Caco-2 (cell line): ENCODE measurements at regions not wholly inside any gene's neighbourhood (a gene's known extent, or its start where the extent isn't known, plus 50 kb on each side); places are given as distances from the start of the nearest gene placed in this dataset.

Experiments used
- BruUV-seq: library from RNA; stranded (reverse); fragments of 400-500 nt; replicated peaks from 2 replicates; lab custom pipeline; 2021; lab: Mats Ljungman, UMichigan
- CTCF ChIA-PET: fragments of 300-600 bp; sonication (Branson Sonifier 250); formaldehyde crosslinking; loops from one replicate; lab custom pipeline; 2022; ENCODE audit warnings: antibody characterized with exemption; lab: Charles Lee
- POLR2A ChIA-PET: fragments of 300-600 bp; sonication (Branson Sonifier 250); formaldehyde crosslinking; loops from one replicate; lab custom pipeline; 2022; ENCODE audit warnings: antibody characterized with exemption; lab: Charles Lee
- DNase-seq, 2 experiments: peaks; one replicate each; pipeline versions ENCODE4 v3.0.0 to v3.0.0-alpha.2; 2020 to 2022
- H3K27me3 ChIP-seq: replicated peaks from 2 replicates; pipeline ENCODE4 v1.6.0; 2011; ENCODE audit warnings: low read length; ENCODE audit not compliant: control insufficient read depth, insufficient read depth
- H3K36me3 ChIP-seq: 2 replicates; pipeline ENCODE4 v1.5.1; 2011; ENCODE audit warnings: low read length; ENCODE audit not compliant: control insufficient read depth, insufficient read depth
- H3K4me1 ChIP-seq: fragments of 250-450 bp; sonication (Bioruptor Pico); 2 replicates; pipeline ENCODE4 v1.5.1; 2020; ENCODE audit warnings: mild to moderate bottlenecking
- H3K4me3 ChIP-seq: 2 replicates; pipeline ENCODE4 v1.5.1; 2011; ENCODE audit warnings: low read depth, mild to moderate bottlenecking, control low read depth, low read length
- H3K9me3 ChIP-seq: fragments of 250-450 bp; sonication (Bioruptor Pico); 2 replicates; pipeline ENCODE4 v1.5.1; 2020; ENCODE audit warnings: mild to moderate bottlenecking, moderate library complexity
- H3K27ac Mint-ChIP-seq: one replicate; pipeline ENCODE4 v1.8.0; 2022; ENCODE audit warnings: mixed read lengths; ENCODE audit not compliant: unreplicated experiment
- H3K27me3 Mint-ChIP-seq: one replicate; pipeline ENCODE4 v1.8.0; 2022; ENCODE audit warnings: mixed read lengths; ENCODE audit not compliant: insufficient read depth, unreplicated experiment
- H3K36me3 Mint-ChIP-seq: one replicate; pipeline ENCODE4 v1.8.0; 2022; ENCODE audit warnings: mild to moderate bottlenecking, mixed read lengths; ENCODE audit not compliant: insufficient read depth, unreplicated experiment
- H3K4me1 Mint-ChIP-seq: one replicate; pipeline ENCODE4 v1.8.0; 2022; ENCODE audit warnings: low read depth, mixed read lengths; ENCODE audit not compliant: unreplicated experiment
- H3K4me3 Mint-ChIP-seq: one replicate; pipeline ENCODE4 v1.8.0; 2022; ENCODE audit warnings: mild to moderate bottlenecking, moderate library complexity, mixed read lengths; ENCODE audit not compliant: unreplicated experiment
- H3K9me3 Mint-ChIP-seq: one replicate; pipeline ENCODE4 v1.8.0; 2022; ENCODE audit warnings: mixed read lengths; ENCODE audit not compliant: unreplicated experiment
- intact Hi-C: fragments of 100-400 bp; cut with micrococcal nuclease; formaldehyde crosslinking; loops from one replicate; pipeline ENCODE4 v1.10.0; 2022; ENCODE audit not compliant: unreplicated experiment
- TF ChIP-seq, protein P1 (sequence below), 2 experiments: fragments of 200-600 bp in 1 of 2; IDR thresholded peaks; 1 replicate in 1 of 2; 2 replicates in 1 of 2; pipeline versions ENCODE4 v1.5.1 to v1.8.0; 2011 to 2022; ENCODE audit warnings: antibody characterized with exemption in 1 of 2, control low read depth in 1 of 2, inconsistent platforms in 1 of 2, low read depth in 1 of 2, low read length in 1 of 2, mild to moderate bottlenecking in 1 of 2, moderate library complexity in 1 of 2; ENCODE audit not compliant: insufficient read depth in 1 of 2, severe bottlenecking in 1 of 2, unreplicated experiment in 1 of 2

DNA sequence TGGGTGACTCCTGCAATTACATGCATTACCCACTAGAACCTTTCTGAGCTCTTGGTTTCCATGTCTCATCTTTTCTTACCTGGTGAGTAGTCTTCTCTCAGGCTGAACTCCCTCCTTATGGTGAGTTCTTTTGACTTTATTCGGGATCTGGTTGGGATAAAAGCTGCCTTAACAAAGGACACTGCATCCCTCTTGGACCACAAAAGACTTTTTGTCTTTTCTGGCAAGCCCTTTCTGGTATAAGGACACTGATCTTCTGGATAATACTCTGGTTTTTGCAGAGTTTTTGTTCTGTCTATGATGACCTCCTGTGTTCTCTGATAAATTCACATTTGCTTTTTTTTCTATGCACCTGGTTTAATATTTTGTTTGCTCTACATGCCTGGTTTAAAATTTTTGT is 66.7 kb downstream of the SLITRK1 start:
- CTCF ChIA-PET = no interaction called here
- TF ChIP-seq, protein P1, sequence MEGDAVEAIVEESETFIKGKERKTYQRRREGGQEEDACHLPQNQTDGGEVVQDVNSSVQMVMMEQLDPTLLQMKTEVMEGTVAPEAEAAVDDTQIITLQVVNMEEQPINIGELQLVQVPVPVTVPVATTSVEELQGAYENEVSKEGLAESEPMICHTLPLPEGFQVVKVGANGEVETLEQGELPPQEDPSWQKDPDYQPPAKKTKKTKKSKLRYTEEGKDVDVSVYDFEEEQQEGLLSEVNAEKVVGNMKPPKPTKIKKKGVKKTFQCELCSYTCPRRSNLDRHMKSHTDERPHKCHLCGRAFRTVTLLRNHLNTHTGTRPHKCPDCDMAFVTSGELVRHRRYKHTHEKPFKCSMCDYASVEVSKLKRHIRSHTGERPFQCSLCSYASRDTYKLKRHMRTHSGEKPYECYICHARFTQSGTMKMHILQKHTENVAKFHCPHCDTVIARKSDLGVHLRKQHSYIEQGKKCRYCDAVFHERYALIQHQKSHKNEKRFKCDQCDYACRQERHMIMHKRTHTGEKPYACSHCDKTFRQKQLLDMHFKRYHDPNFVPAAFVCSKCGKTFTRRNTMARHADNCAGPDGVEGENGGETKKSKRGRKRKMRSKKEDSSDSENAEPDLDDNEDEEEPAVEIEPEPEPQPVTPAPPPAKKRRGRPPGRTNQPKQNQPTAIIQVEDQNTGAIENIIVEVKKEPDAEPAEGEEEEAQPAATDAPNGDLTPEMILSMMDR (IDR thresholded peaks at IDR 0.05; ENCODE audit: insufficient read depth in 1 of 2, low read depth in 1 of 2, low read length in 1 of 2, severe bottlenecking in 1 of 2, unreplicated experiment in 1 of 2) = no peak
- no peaks in the 10 kb centered on the region for H3K27me3 ChIP-seq
- Mint-ChIP-seq H3K36me3 (no peaks in the 10 kb centered on the region), H3K27ac (no peak overlapping the region), H3K27me3 (no peaks in the 10 kb centered on the region), H3K4me1 (no peaks in the 10 kb centered on the region), H3K9me3 (no peaks in the 10 kb centered on the region), H3K4me3 (no peak overlapping the region)
- no peak for DNase-seq
- no TSS peak for BruUV-seq
- POLR2A ChIA-PET = no interaction called here
- H3K4me3 ChIP-seq = no peak overlapping the region
- no peaks in the 10 kb centered on the region for H3K9me3 ChIP-seq
- H3K4me1 ChIP-seq = no peaks in the 10 kb centered on the region
- no peaks in the 10 kb centered on the region for H3K36me3 ChIP-seq
- intact Hi-C loops = no loop called here

DNA sequence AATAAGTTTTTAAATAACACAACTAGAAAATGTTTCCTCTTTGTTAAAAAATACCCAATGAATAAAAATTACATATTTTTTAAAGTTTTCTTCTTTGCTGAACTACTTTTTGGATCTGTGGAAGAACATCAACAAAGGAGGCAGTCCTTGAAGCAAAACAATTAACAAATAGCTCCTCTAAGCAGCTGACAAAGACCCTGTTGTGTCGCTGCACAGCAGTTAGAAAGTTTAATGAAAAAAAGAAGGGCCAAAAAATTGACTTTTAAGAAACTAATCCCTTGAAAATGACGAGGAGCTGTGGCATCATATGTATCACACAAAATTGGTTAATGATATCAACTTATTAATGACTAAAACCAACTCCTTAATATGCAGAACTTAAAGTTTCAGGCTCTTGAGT is 72.1 kb downstream of the SLITRK1 start:
- H3K4me3 Mint-ChIP-seq = no peak overlapping the region

DNA sequence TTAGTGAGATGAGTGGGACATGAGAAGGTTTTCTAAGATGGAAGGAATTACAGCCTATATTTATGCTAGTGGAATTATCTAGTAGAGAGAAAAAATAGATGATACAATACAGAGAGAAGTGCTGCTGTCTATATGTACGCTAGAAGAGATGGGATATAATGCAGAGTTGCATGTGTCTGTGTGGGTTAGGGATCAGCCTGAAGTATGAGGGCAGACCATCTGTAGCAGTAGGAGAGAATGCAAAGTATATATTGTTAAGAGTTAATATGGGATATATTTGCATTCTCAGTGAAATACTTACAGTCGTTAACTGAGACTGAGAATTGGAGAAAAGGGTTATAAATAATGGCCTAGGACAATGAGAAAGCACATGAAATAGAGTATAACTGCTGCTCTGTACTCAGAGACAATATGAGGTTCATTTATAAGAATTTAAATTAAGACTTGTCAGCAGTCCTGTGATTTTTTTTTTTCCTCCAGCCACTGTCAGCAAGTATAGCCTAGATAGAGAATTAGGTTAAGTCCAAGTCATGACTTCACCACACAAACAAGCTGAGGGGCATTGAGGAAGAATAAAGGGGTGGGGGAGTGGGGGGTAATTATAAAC is 77.8 kb downstream of the SLITRK1 start:
- POLR2A ChIA-PET = no interaction called here
- TF ChIP-seq, protein P1 (IDR thresholded peaks at IDR 0.05; ENCODE audit: insufficient read depth in 1 of 2, low read depth in 1 of 2, low read length in 1 of 2, severe bottlenecking in 1 of 2, unreplicated experiment in 1 of 2) = no peak
- intact Hi-C loops = no loop called here
- no peak overlapping the region for H3K4me3 ChIP-seq
- Mint-ChIP-seq H3K4me1 (no peaks in the 10 kb centered on the region), H3K27me3 (no peaks in the 10 kb centered on the region), H3K4me3 (no peak overlapping the region), H3K27ac (no peak overlapping the region), H3K9me3 (no peaks in the 10 kb centered on the region), H3K36me3 (no peaks in the 10 kb centered on the region)
- no TSS peak for BruUV-seq
- DNase-seq = no peak
- H3K27me3 ChIP-seq = no peaks in the 10 kb centered on the region
- CTCF ChIA-PET = no interaction called here
- H3K9me3 ChIP-seq = no peaks in the 10 kb centered on the region
- H3K36me3 ChIP-seq = no peaks in the 10 kb centered on the region
- no peaks in the 10 kb centered on the region for H3K4me1 ChIP-seq

More for the DNA sequence above, 72.1 kb downstream of the SLITRK1 start:
- H3K4me3 ChIP-seq = no peak overlapping the region
- intact Hi-C loops = no loop called here
- no peaks in the 10 kb centered on the region for H3K27me3 ChIP-seq
- ChIA-PET CTCF (no interaction called here), POLR2A (no interaction called here)
- H3K36me3 ChIP-seq = no peaks in the 10 kb centered on the region
- H3K27me3 Mint-ChIP-seq = no peaks in the 10 kb centered on the region
- no peaks in the 10 kb centered on the region for H3K4me1 ChIP-seq
- DNase-seq = no peak
- no peaks in the 10 kb centered on the region for H3K9me3 Mint-ChIP-seq
- no peak overlapping the region for H3K27ac Mint-ChIP-seq
- no TSS peak for BruUV-seq
- no peaks in the 10 kb centered on the region for H3K9me3 ChIP-seq
- TF ChIP-seq, protein P1 (IDR thresholded peaks at IDR 0.05; ENCODE audit: insufficient read depth in 1 of 2, low read depth in 1 of 2, low read length in 1 of 2, severe bottlenecking in 1 of 2, unreplicated experiment in 1 of 2) = no peak
- no peaks in the 10 kb centered on the region for H3K4me1 Mint-ChIP-seq
- H3K36me3 Mint-ChIP-seq = no peaks in the 10 kb centered on the region
